Ishikawa (cell line): ENCODE measurements at regions not wholly inside any gene's neighbourhood (a gene's known extent, or its start where the extent isn't known, plus 50 kb on each side); places are given as distances from the start of the nearest gene placed in this dataset.

Experiments used
- CEBPB ChIP-seq: IDR thresholded peaks from 2 replicates; pipeline ENCODE4 v1.6.1; 2012
- CREB1 ChIP-seq: IDR thresholded peaks from 2 replicates; pipeline ENCODE4 v1.6.1; 2012; ENCODE audit warnings: low read depth
- EGR1 ChIP-seq: IDR thresholded peaks from 2 replicates; pipeline ENCODE4 v1.6.1; 2012
- EP300 ChIP-seq: IDR thresholded peaks from 2 replicates; pipeline ENCODE4 v1.6.1; 2012; ENCODE audit warnings: borderline replicate concordance
- FOXM1 ChIP-seq: IDR thresholded peaks from 2 replicates; pipeline ENCODE4 v1.6.1; 2012; ENCODE audit warnings: low read depth, borderline replicate concordance
- NFIC ChIP-seq: IDR thresholded peaks from 2 replicates; pipeline ENCODE4 v1.6.1; 2012
- RAD21 ChIP-seq: IDR thresholded peaks from 2 replicates; pipeline ENCODE4 v1.6.1; 2012; ENCODE audit warnings: low read depth
- REST ChIP-seq: IDR thresholded peaks from 2 replicates; pipeline ENCODE4 v1.6.1; 2012; ENCODE audit warnings: low read depth, mild to moderate bottlenecking
- TAF1 ChIP-seq: IDR thresholded peaks from 2 replicates; pipeline ENCODE4 v1.6.1; 2012; ENCODE audit warnings: low read depth, mild to moderate bottlenecking
- TCF12 ChIP-seq: IDR thresholded peaks from 2 replicates; pipeline ENCODE4 v1.6.1; 2012; ENCODE audit warnings: low read depth
- USF1 ChIP-seq: IDR thresholded peaks from 2 replicates; pipeline ENCODE4 v1.6.1; 2012
- YY1 ChIP-seq: IDR thresholded peaks from 2 replicates; pipeline ENCODE4 v1.6.1; 2012; ENCODE audit warnings: low read depth
- ZBTB7A ChIP-seq: IDR thresholded peaks from 2 replicates; pipeline ENCODE4 v1.6.1; 2012; ENCODE audit warnings: low read depth
- TF ChIP-seq, protein P1 (sequence below): IDR thresholded peaks from 2 replicates; pipeline ENCODE4 v1.6.1; 2012

DNA sequence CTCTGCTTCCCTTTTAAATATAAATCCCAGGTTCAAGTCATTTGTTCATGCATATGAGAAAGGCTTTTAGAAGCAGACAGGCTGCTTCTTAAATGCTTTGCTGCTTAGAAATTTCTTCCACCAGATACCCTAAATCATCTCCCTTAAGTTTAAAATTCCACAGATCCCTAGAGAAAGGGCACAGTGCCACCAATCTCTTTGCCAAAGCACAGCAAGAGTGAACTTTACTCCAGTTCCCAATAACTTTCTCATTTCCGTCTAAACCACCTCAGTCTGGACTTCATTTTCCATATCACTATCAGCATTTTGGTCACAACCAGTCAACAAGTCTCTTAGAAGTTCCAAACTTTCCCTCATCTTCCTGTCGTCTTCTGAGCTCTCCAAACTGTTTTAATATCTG, 679.8 kb upstream of the FTMT start:
- TF ChIP-seq EP300 (no peak), USF1 (no peak), TCF12 (no peak), EGR1 (no peak), YY1 (no peak), TAF1 (no peak), FOXM1 (no peak), RAD21 (no peak), CEBPB (no peak), ZBTB7A (no peak), NFIC (no peak), REST (no peak), CREB1 (no peak)
- TF ChIP-seq, protein P1, sequence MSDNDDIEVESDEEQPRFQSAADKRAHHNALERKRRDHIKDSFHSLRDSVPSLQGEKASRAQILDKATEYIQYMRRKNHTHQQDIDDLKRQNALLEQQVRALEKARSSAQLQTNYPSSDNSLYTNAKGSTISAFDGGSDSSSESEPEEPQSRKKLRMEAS = no peak
